GM12891 (cell line): ENCODE measurements at regions not wholly inside any gene's neighbourhood (a gene's known extent, or its start where the extent isn't known, plus 50 kb on each side); places are given as distances from the start of the nearest gene placed in this dataset.

Experiments used
- DNase-seq: peaks from one replicate; pipeline ENCODE4 v3.0.0; 2011; ENCODE audit warnings: low spot score; ENCODE audit not compliant: insufficient read length
- FAIRE-seq: peaks from 2 replicates; lab custom pipeline; 2011; peaks lifted over from hg19 to GRCh38; lab: Jason Lieb, UNC
- PAX5 ChIP-seq: IDR thresholded peaks from 2 replicates; pipeline ENCODE4 v1.6.1; 2011; ENCODE audit warnings: low read length, moderate library complexity, mild to moderate bottlenecking; ENCODE audit not compliant: insufficient read depth, severe bottlenecking
- POLR2A ChIP-seq: IDR thresholded peaks from 2 replicates; pipeline ENCODE4 v1.6.1; 2011; ENCODE audit warnings: low read depth, low read length, control low read depth
- POLR2AphosphoS5 ChIP-seq: IDR thresholded peaks from 2 replicates; pipeline ENCODE4 v1.6.1; 2011; ENCODE audit warnings: low read depth, low read length, control low read depth
- POU2F2 ChIP-seq: IDR thresholded peaks from 2 replicates; pipeline ENCODE4 v1.6.1; 2011; ENCODE audit warnings: low read depth, mild to moderate bottlenecking, control low read depth, low read length, moderate library complexity
- SPI1 ChIP-seq: IDR thresholded peaks from 2 replicates; pipeline ENCODE4 v1.6.1; 2011; ENCODE audit warnings: low read depth, low read length, control low read depth
- TAF1 ChIP-seq: IDR thresholded peaks from 2 replicates; pipeline ENCODE4 v1.6.1; 2011; ENCODE audit warnings: low read depth, low read length, control low read depth

- no peak for DNase-seq
- FAIRE-seq: no peak
- TF ChIP-seq POU2F2: no peak
Measured at GRCh38 chr1:69410893-69411292, 156.8 kb upstream of the LRRC7 start.

DNA sequence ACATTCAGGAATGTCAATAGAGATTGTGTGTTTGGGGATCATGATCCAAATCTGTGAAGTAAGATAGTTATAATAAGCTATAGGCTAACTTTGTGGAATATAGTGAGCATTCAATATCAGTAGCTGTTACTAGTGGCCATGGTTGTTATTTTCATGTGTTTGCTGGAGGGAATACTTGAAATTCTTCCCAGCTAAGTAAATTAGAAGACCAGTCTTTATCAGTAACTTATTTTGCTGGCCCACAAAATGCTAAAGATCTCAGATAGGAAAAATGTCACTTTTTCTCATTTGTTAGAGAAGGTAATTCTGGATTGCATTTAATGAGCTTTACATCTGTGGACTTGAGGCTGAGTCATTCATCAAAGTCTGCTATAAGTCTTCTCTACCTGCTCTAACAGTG, 156.1 kb upstream of the LRRC7 start:
- FAIRE-seq: no peak
- DNase-seq: no peak
- TF ChIP-seq POU2F2 (no peak), POLR2AphosphoS5 (no peak), POLR2A (no peak), TAF1 (no peak), SPI1 (no peak), PAX5 (no peak)

DNA sequence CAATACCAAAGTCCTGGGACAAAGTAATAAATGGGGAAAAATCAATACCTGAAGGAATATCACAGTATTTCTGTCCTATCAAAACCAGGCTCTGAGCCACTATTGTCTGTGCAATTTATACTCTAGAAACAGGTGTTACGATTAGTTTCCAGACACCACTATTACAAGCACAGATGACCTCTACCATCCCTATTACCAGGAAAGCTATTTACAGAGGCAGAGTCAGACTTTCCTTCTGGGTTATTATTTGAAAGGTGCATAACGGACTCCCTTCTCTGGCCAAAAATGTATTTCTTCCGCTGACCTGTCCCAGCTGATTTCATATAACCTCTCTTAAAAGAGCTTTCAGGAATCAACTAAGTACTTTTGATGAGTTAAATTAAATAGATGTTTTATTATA, 154.6 kb upstream of the LRRC7 start:
- no peak for FAIRE-seq
- TF ChIP-seq POLR2A: no peak
- no peak for TF ChIP-seq PAX5
- no peak for TF ChIP-seq TAF1
- TF ChIP-seq POU2F2: no peak
- TF ChIP-seq POLR2AphosphoS5: no peak
- no peak for TF ChIP-seq SPI1
- DNase-seq: no peak

DNA sequence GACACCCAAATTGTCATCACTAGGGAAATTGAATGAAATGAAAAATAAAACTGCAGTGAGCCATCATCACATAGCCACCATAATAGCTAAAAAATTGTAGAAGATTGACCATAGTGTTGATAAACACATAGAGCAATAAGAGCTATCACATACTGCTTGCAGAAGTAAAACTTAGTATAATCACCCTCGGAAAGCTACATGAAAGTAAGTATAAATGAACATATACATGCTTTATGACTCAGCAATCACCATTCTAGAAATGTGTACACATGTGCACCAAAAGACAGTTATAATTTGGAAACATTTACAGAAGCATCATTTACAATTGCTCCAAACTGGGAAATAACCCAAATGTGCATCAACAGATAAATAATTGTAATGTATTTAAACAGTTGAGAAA, 153.1 kb upstream of the LRRC7 start:
- FAIRE-seq (no peak), DNase-seq (no peak)
- TF ChIP-seq TAF1 (no peak), POLR2AphosphoS5 (no peak), POU2F2 (no peak), SPI1 (no peak), POLR2A (no peak), PAX5 (no peak)

- DNase-seq: no peak
- no peak for TF ChIP-seq POU2F2
- no peak for TF ChIP-seq PAX5
- no peak for TF ChIP-seq SPI1
- TF ChIP-seq POLR2A: no peak
- no peak for TF ChIP-seq TAF1
- no peak for TF ChIP-seq POLR2AphosphoS5
- no peak for FAIRE-seq
Measured at GRCh38 chr1:69421286-69421685, 146.4 kb upstream of the LRRC7 start.

DNA sequence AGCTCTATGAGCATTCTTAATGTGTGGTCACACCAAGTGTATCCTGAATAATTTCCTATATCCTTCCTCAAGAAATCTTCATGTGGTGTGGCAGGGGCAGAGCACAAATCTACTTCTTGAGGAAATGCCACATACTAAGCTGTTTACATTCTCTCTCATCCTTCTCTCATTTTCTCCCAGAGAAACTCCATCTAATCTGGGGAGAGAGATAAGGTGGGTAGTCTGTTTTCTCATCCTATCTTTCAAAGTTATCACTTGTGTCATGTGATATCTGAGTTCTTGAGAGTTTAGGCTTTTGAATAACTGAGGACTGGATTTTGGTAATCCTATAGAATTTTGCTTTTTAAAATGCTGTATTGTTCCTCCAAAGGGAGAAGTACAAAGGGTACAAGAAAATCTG, 141.9 kb upstream of the LRRC7 start:
- DNase-seq (no peak), FAIRE-seq (no peak)
- no peak for TF ChIP-seq POU2F2
- no peak for TF ChIP-seq SPI1
- no peak for TF ChIP-seq POLR2A

GRCh38 chr1:69426401-69426800, 141.3 kb upstream of the LRRC7 start:
- TF ChIP-seq POLR2AphosphoS5 (no peak), SPI1 (no peak), POU2F2 (no peak), PAX5 (no peak), TAF1 (no peak), POLR2A (no peak)
- DNase-seq (no peak), FAIRE-seq (no peak)

DNA sequence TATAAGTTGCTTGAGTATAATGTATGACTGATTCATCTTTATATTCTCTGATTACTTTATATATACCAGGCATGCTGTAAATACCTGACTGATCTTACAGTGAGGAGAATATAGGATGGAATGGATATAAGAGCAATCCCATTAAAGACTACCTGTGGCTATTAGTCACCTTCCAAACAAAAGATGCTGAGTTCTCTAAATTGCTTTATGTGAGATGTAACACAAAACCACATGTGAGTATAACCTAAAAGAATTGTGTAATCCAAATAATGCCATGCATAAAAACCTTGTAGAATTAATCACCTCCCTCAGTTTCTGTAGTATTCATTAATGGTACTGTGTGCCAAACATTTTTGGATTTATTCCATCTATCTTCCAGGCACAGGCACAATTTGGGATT, 134.6 kb upstream of the LRRC7 start:
- no peak for FAIRE-seq

DNA sequence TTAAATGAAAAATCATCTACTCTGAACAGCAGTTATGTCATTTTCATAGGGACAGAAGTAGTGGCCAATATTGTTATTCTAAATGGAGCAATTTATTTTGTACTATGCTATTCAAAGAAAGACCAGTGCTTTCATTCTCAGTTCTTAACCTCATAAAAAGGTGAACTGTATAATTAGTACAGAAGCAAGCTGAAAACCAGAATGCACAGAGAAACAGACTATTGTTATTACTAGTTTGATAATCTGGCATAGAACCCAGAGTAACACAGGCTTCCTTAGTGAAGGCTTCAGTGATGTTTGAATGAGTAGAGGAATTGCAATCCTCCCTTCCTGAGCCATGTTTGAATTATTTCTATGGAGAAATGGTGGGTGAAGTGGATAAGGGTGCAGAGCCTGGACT, 131.6 kb upstream of the LRRC7 start:
- DNase-seq: no peak
- no peak for TF ChIP-seq TAF1
- no peak for TF ChIP-seq POLR2A
- TF ChIP-seq PAX5: no peak
- FAIRE-seq: no peak

More for the DNA sequence above, 134.6 kb upstream of the LRRC7 start:
- TF ChIP-seq POLR2A (no peak), POU2F2 (no peak), POLR2AphosphoS5 (no peak), TAF1 (no peak), PAX5 (no peak), SPI1 (no peak)
- no peak for DNase-seq

DNA sequence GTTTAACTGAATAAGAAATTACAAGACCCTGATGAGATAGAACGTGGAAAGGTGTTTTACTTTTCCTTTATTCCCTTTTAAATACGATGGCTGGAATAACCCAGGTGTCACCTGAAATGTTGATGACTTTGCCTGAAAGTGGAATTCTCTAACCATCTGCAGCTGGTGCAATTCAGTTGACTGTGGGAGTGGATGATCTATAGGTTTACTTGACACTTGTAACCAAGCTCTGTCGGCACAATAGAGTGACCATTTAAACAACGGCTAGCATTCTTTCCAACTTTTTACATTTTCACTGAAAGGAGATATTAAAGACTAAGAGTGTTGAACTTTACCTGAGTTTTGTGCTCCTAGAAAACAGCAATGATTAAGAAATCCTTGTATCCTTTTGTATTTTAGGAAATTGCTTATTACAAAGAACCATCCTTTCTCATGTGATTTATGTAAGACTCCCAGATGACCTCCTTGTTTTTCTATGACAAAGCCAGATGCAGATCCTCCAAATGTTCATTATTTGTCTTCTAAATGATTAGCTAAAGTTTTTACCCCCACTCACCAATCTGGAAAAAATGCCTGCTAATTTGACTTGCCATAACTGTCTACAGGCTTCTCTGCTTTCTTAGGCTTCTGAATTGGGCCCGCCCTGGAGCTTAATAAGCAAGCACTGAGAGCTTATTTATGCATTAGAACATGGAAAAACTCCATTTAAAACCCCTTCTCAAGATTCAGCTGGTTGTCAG, 129.5 kb upstream of the LRRC7 start:
- DNase-seq: no peak
- TF ChIP-seq SPI1 (no peak), TAF1 (no peak), POLR2AphosphoS5 (no peak), PAX5 (no peak), POLR2A (no peak), POU2F2 (no peak)
- no peak for FAIRE-seq
